NCI-H1694 treated with DMSO at 0.1 percent for 48 hours (cell line): ENCODE measurements at regions not wholly inside any gene's neighbourhood (a gene's known extent, or its start where the extent isn't known, plus 50 kb on each side); places are given as distances from the start of the nearest gene placed in this dataset.
A peak's percentile ranks its signal among the peaks of the same experiment; 100 is the strongest.
"Not testable (repeated sequence)": the region's sequence is repeated elsewhere in the genome, so short reads cannot be mapped to it uniquely, and the experiment has no call there.

Source experiments
- DNase-seq: peaks from one replicate; lab custom pipeline; 2025; lab: John Stamatoyannopoulos, UW

DNA sequence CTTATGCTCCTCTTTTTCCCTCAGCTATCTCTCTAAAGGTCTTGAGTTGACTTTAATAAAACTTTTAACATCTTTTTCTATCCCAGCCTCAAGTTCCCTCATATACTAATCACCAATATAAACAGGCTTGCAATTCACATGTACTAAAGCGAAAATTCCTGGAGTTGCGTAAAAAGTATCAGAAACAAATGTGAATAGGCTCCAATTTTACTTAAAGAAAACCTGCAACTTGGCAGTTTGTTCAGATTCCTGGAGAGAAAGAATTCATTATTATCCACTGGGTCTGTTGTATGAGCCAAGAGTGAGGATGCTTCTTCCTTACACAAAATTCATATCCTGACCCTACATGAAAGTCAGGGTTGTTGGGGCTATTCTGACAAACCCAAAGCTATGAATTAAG is 384.2 kb downstream of the DTWD2 start:
- DNase-seq, result no peak

DNA sequence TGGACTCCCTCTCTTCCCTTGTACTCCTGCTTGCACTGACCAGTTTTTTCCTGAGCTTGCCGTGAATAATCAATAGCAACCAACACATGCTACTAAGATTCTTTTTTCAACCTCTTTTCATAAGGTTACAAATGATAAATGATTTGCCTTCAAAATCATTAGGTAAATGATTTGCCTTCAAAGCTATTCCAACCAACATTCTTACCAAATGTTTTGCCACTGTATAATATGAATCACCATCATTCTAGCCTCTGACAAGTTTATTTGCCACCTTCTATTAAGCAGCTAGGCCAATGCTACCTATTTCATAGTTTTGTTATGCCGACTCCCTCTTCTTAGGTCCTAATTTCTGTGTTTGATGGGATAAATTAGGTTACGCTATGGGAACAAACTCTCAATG is 385.1 kb downstream of the DTWD2 start:
- no peak for DNase-seq

- no peak for DNase-seq
These were observed 390.0 kb downstream of the DTWD2 start for GRCh38 chr5:118598311-118598710.

DNA sequence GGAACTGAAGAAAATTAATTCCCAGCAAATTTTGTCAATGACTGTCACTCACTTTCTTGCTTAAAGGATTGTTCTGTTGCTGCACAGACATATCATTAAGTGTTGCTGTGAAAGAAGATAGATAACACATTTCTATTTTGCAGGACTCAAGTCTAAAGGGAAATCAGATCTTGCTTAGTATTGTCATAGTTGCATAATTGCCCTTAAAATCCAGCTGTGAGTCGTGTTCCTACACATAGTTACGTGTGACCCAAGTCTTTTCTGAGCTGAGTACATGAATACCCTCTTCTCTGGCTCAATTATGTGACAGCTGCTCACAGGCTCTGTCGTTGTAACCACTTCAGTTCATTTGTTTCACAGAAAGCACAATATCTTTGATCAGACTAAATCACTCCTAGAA is 390.8 kb downstream of the DTWD2 start:
- peak; percentile 44 for DNase-seq

GRCh38 chr5:118596255-118596654 is 392.1 kb downstream of the DTWD2 start:
- no peak for DNase-seq

DNA sequence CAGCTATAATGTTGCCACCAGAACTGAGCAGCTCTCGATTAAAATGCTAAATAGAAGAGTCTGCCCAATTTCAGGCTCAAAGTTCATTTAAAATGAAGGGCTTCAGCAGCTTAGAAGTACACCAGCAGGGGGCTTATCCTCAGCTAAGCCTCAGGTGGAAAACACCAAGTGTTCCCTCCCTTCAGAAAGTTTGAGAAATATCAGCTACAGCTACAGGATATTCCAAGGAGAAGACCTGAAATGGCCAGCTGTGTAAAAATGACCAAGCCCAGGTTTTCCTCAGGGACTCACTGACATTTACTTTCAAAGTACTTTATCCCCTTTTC is 395.4 kb downstream of the DTWD2 start:
- no peak for DNase-seq

DNA sequence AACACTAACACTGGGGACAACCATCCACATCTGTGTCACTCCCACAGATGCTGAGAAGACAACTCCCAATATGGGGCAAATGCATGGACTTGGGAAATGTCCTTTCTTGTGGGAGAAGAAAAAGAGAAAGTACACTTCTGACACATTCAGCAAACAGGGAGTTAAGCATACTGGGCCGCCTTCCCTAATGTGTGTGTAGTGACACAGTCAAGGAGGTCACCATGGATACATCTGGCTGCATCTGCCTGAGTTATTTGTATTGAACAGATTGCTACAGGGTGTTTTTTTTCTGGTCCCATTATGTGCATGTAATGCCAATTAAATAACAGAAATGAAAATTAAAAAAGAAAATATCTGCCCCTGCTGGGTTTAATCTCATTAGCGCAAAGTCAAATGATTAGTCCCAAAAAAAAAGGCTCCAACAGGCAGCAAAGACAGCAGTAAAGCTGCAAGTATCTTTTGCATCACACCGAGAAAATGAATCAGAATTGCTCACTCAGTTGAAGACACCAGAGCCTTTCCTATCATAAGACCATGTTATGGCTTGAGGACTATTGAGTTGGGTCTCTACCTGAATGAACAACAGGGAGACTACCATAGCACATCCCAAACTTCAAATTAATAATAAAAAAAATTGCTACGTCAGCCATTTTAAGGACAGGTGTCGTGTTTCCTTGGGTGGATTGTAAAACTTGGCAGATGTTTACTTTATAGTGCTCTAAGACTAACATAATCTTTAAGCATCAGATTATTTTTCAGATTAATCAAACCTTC is 395.9 kb downstream of the DTWD2 start:
- no peak for DNase-seq

- DNase-seq, result no peak
These were observed 397.5 kb downstream of the DTWD2 start for GRCh38 chr5:118590806-118591205.

DNA sequence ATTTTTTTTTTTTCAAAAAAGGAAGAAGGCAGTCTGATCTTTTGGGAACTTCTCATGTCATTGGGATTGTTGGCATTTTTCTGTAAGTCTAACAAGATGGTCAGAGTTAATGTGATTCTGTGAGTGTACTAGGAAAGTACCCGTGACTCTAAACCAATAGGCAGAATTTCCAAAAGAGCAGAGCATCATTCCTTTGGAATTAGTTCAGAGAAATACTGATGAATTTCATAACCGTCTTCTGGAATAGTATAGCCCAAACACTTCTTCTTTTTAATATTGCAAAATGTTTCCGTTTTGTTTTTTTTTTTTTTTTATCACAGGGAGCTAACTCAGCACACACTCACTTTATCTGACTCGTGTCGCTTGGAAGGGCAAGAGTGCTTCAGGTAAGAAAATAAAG is 407.4 kb downstream of the DTWD2 start:
- no peak for DNase-seq

DNA sequence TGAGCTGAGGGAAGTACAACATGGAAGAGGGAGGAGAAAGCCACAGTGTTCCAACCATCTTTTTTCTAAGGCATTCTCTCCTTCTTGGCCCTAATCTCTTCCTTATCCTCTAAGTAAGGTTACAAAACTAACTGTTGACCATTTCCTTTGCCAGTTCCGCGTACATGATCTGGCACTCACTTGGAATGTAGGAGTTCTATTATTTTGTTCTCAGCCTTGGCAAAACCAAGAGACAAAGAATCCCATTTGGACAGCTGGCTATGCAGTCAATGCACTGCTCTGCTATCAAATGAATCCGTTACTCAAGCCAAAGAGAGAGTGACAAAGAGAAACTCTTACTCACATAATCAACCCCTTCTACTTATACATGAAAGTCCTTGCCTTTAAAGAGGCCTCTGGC is 410.3 kb downstream of the DTWD2 start:
- DNase-seq, result no peak

DNA sequence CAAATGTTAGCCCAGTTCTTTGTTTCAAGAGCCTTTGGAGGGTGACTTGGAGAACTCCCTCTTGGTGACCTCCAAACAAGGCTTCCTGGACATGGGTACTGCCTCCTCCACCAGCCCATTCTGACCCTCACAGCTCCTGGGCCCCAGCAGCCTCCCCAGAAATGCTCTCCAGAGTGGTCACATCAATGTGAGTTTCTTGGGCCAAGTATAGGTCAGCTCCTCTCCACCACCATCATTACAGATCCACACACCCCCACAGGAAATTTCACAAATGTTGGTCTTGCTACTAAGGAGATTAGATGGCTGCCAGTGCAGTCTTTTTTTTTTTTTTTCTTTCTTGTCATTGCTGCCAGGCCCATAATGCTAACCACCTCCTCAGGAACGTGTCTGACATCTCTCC is 410.7 kb downstream of the DTWD2 start:
- no peak for DNase-seq

- not testable (repeated sequence) for DNase-seq
These were observed 418.1 kb downstream of the DTWD2 start for GRCh38 chr5:118570276-118570675.

DNA sequence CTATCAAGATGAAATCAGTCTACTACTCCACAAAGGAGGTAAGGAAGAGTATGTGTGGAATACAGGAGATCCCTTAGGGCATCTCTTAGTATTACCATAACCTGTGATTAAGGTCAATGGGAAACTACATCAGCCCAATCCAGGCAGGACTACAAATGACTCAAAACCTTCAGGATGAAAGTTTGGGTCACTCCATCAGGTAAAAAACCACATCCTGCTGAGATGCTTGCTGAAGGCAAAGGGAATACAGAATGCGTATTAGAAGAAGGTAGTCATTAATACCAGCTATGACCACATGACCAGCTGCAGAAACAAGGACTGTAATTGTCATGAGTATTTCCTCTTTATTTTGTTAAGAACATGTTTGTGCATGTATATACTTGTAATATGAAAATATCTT is 418.8 kb downstream of the DTWD2 start:
- not testable (repeated sequence) for DNase-seq

DNA sequence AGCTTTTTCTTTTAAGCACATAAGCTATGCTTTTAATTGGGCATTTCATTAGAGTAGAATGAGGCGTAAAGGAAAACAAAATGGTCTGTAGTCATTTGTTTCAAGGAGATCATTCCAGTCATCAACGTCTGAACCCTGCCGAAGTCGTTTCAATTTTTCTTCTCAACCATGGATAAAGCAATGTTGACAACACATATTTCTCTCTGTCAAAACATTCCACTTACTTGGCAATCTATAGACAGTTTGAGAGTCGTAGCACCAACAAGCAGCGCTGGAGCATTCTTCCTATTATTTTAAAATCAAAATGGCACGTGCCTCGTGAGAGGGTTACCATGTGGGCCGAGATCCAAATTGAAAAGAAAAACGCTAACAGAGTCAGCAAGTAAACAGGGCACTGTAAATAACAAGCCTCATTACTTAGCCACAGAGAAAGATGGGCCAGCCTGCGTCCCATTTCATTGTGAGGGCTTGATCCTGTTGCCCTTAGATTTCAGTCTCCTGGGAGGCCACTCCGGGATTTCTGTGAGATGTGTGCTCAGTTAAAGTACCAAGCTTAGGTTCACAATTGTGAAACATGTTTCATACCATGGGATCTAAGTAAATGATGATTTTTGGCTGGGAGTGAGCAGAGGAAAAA is 422.9 kb downstream of the DTWD2 start:
- no peak for DNase-seq

GRCh38 chr5:118561971-118562370 is 426.4 kb downstream of the DTWD2 start:
- no peak for DNase-seq

GRCh38 chr5:118561235-118561634 is 427.1 kb downstream of the DTWD2 start:
- no peak for DNase-seq

GRCh38 chr5:118558871-118559270 is 429.5 kb downstream of the DTWD2 start:
- DNase-seq, result no peak

DNA sequence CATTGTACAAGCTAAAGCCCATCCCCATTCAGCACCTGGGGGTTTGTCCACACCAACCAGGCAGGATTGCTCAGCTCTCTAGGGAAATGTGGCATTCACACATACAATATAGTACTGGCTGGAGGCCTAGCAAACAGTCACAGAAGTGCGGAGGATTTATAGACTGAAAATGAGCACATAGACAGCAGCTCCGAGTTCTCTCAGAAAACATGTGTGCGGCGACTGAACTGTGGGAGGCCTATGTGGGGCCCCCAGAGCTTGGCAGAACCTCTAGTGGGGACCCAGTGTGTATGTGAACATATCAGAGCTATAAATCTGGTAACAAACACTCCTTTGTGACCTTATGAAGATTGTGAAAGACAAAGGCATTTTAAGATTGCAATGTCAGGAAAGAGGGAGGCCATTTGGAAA is 431.1 kb downstream of the DTWD2 start:
- DNase-seq, result no peak

DNA sequence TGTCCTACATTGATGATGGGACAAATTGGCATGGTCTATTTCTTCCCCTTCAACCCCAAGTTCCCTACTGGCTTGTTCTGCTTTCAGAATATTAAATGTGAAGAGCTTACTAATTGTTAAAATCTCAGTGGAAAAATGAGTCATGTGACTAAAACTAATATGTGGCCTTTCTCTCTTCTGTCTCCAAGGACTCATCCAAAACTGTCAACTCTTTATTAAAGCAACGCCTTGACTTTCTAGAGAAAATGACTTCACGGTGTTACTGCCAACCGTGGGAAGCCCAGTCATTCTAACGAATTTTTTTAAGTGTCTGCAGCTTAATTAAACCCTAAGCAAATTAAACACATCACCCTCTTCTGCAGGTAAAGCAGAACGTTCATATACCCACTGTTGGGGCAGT is 431.6 kb downstream of the DTWD2 start:
- DNase-seq, result no peak

DNA sequence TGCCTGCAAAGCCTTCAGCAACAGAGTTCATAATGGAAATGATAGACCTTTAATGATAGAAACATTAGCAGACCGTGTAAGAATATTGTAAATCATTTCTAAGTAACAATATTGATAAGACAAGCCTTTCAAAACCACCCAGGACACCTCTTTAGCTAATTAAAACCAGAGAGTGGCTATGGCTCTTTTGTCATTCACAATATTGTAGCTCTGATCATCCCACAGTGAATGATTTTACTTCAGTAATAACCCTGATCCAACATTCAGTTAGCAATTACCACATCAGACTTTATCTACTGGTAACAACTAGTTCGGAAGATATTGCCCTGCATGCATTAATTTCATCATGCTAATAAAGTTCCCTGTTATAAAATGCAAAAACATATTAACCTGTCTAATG is 432.6 kb downstream of the DTWD2 start:
- DNase-seq, result no peak

- no peak for DNase-seq
These were observed 433.4 kb downstream of the DTWD2 start for GRCh38 chr5:118554981-118555380.

DNA sequence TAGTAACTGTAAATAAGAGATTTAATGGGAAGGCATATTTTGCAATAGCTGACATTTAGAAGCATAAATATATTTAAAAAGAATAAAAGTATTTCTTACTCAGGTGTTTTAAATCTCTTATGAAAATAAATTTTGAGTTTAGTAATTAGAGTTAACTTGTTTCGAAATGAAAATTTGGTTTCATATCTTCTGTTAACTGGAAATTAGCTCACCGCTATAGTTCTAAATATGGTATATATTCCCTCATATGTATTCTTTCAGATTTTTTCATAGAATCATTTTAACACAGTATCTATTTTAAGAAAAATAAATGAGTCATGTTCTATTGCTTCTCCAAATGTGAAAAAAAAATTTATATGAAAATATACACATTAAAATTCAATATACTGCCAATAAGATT is 434.1 kb downstream of the DTWD2 start:
- DNase-seq, result no peak

- no peak for DNase-seq
These were observed 434.7 kb downstream of the DTWD2 start for GRCh38 chr5:118553662-118554061.

DNA sequence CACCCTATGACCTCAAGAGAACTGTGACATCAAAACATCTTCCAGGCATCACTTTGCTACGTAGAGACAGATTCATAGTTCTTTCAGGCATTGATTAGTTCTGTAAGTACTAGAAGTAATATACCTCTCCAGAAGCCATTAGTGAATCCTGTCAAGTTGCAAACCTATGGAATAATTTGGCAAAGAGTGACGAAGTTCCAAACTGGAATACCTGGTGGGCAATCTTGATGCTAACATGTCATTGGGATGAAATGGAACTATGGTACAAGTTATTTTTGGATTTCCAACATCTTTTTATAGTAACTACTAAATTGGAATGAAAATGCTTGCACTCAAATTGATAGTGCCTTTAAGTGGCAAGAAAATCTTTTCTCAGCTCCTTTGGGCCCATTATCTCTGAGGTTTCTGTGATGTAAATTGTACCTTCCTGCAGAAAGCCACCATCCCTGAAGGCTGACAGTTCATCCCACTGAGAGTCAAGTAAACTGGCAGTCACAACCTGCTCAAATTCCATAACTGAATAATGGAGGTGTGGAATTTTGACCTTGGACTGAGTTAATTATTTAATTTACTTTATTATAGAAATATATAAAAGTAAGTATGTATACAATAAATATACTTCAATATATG is 435.5 kb downstream of the DTWD2 start:
- no peak for DNase-seq
